Loucy (cell line): ENCODE measurements at regions not wholly inside any gene's neighbourhood (a gene's known extent, or its start where the extent isn't known, plus 50 kb on each side); places are given as distances from the start of the nearest gene placed in this dataset.
"Not testable (repeated sequence)": the region's sequence is repeated elsewhere in the genome, so short reads cannot be mapped to it uniquely, and the experiment has no call there.

Source experiments
- H2AFZ ChIP-seq: fragments of 200-600 bp; sonication (generic); 2 replicates; pipeline ENCODE4 v1.6.0; 2016; ENCODE audit warnings: antibody characterized with exemption, mild to moderate bottlenecking, low read length, moderate library complexity
- H3F3A ChIP-seq: fragments of 200-600 bp; 2 replicates; pipeline ENCODE4 v1.6.0; 2016; ENCODE audit warnings: antibody characterized with exemption, low read depth, mild to moderate bottlenecking
- H3K27me3 ChIP-seq: fragments of 200-600 bp; sonication (generic); 2 replicates; pipeline ENCODE4 v1.6.1; 2014; ENCODE audit warnings: low read length, mild to moderate bottlenecking; ENCODE audit not compliant: insufficient read depth, poor library complexity, severe bottlenecking
- H3K36me3 ChIP-seq: fragments of 200-600 bp; sonication (generic); 2 replicates; pipeline ENCODE4 v1.6.1; 2016; ENCODE audit warnings: low read length; ENCODE audit not compliant: insufficient read depth
- H3K4me1 ChIP-seq: fragments of 200-600 bp; sonication (generic); 2 replicates; pipeline ENCODE4 v1.5.1; 2014; ENCODE audit warnings: low read length, mild to moderate bottlenecking; ENCODE audit not compliant: insufficient read depth, poor library complexity, severe bottlenecking
- H3K4me2 ChIP-seq: fragments of 200-600 bp; sonication (generic); 2 replicates; pipeline ENCODE4 v1.6.0; 2014; ENCODE audit warnings: antibody characterized with exemption, low read length, low read depth, mild to moderate bottlenecking; ENCODE audit not compliant: poor library complexity, severe bottlenecking
- H3K4me3 ChIP-seq: fragments of 200-600 bp; sonication (generic); 2 replicates; pipeline ENCODE4 v1.5.1; 2014; ENCODE audit warnings: low read length, mild to moderate bottlenecking, mixed read lengths; ENCODE audit not compliant: poor library complexity, severe bottlenecking
- H3K79me2 ChIP-seq: fragments of 200-600 bp; sonication (generic); 2 replicates; pipeline ENCODE4 v1.6.1; 2014; ENCODE audit warnings: low read length; ENCODE audit not compliant: insufficient read depth
- H3K9ac ChIP-seq: fragments of 200-600 bp; sonication (generic); 2 replicates; pipeline ENCODE4 v1.6.0; 2014; ENCODE audit warnings: mild to moderate bottlenecking, low read depth, low read length, moderate library complexity; ENCODE audit not compliant: poor library complexity, severe bottlenecking
- H3K9me2 ChIP-seq: fragments of 200-600 bp; sonication (generic); replicated peaks from 2 replicates; pipeline ENCODE4 v1.6.1; 2016; ENCODE audit warnings: low read depth, low read length, mixed read lengths
- H3K9me3 ChIP-seq: fragments of 200-600 bp; sonication (generic); 2 replicates; pipeline ENCODE4 v1.6.1; 2014; ENCODE audit warnings: mild to moderate bottlenecking, antibody characterized with exemption, low read length, low read depth; ENCODE audit not compliant: insufficient read depth
- H4K20me1 ChIP-seq: fragments of 200-600 bp; sonication (generic); 2 replicates; pipeline ENCODE4 v1.6.0; 2014; ENCODE audit warnings: antibody characterized with exemption, low read length, mild to moderate bottlenecking; ENCODE audit not compliant: insufficient read depth, poor library complexity, severe bottlenecking
- EZH2phosphoT487 ChIP-seq: fragments of 200-600 bp; IDR thresholded peaks from 2 replicates; pipeline ENCODE4 v1.6.1; 2018; ENCODE audit warnings: antibody characterized with exemption, mild to moderate bottlenecking, moderate library complexity, borderline replicate concordance
- TF ChIP-seq, protein P1 (sequence below): fragments of 200-600 bp; sonication (generic); conservative IDR thresholded peaks from 2 replicates; pipeline ENCODE4 v1.5.1; 2014; ENCODE audit warnings: mild to moderate bottlenecking, antibody characterized with exemption, low read length

DNA sequence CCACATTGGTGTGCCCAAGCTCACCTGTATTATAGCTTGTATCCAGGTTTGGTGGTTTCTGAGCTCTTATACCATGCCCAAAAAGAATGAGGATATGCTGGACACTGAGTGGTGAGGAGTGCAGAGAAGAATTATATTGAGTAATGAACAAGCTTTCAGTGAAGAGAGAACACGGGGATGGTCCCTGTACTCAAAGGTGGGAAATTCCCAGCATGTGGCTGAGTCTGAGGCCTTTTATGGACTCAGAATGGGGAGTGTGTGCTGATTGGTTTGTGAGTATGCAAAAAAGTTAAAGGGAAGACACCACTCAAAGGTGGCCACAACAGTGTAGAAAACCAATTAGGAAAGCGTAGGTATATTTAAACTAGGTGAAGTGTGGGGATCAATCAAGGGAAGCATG lies 191.2 kb upstream of the SLITRK6 start:
- TF ChIP-seq, protein P1, sequence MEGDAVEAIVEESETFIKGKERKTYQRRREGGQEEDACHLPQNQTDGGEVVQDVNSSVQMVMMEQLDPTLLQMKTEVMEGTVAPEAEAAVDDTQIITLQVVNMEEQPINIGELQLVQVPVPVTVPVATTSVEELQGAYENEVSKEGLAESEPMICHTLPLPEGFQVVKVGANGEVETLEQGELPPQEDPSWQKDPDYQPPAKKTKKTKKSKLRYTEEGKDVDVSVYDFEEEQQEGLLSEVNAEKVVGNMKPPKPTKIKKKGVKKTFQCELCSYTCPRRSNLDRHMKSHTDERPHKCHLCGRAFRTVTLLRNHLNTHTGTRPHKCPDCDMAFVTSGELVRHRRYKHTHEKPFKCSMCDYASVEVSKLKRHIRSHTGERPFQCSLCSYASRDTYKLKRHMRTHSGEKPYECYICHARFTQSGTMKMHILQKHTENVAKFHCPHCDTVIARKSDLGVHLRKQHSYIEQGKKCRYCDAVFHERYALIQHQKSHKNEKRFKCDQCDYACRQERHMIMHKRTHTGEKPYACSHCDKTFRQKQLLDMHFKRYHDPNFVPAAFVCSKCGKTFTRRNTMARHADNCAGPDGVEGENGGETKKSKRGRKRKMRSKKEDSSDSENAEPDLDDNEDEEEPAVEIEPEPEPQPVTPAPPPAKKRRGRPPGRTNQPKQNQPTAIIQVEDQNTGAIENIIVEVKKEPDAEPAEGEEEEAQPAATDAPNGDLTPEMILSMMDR = no peak
- TF ChIP-seq EZH2phosphoT487 = no peak
- Histone ChIP-seq H3K9me3 (no peaks in the 10 kb centered on the region), H3K9ac (no peak overlapping the region), H3K4me2 (no peak overlapping the region), H2AFZ (no peak overlapping the region), H4K20me1 (no peaks in the 10 kb centered on the region), H3K4me3 (no peak overlapping the region), H3F3A (no peaks in the 10 kb centered on the region), H3K27me3 (no peaks in the 10 kb centered on the region), H3K4me1 (no peaks in the 10 kb centered on the region), H3K36me3 (no peaks in the 10 kb centered on the region), H3K9me2 (no peaks in the 10 kb centered on the region), H3K79me2 (no peaks in the 10 kb centered on the region)

DNA sequence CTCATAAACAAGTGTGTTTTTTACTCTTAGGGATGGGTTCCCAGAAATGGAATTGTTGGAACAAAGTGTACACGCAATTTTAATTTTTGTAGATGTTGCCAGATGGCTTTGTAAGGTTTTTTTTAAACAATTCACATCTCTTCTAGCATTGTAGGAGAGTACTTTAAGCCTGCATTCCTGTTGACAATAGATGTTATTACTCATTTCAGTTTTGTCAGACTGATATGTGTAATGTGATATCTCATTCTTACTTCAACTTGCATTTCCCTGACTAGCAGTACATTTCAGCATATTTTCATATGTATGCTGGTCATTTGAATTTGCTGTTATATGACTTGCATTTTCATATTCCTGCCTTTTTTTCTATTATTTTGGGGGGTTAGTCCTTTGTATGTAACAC lies 186.6 kb upstream of the SLITRK6 start:
- Histone ChIP-seq H4K20me1 (no peaks in the 10 kb centered on the region), H3K27me3 (no peaks in the 10 kb centered on the region), H3K9me3 (no peaks in the 10 kb centered on the region), H3K36me3 (no peaks in the 10 kb centered on the region), H3K4me1 (no peaks in the 10 kb centered on the region), H3K4me3 (no peak overlapping the region), H3K9ac (no peak overlapping the region), H3K79me2 (no peaks in the 10 kb centered on the region), H3K4me2 (no peak overlapping the region), H3F3A (no peaks in the 10 kb centered on the region), H3K9me2 (no peaks in the 10 kb centered on the region), H2AFZ (no peak overlapping the region)
- TF ChIP-seq, protein P1 = no peak
- TF ChIP-seq EZH2phosphoT487 = no peak

DNA sequence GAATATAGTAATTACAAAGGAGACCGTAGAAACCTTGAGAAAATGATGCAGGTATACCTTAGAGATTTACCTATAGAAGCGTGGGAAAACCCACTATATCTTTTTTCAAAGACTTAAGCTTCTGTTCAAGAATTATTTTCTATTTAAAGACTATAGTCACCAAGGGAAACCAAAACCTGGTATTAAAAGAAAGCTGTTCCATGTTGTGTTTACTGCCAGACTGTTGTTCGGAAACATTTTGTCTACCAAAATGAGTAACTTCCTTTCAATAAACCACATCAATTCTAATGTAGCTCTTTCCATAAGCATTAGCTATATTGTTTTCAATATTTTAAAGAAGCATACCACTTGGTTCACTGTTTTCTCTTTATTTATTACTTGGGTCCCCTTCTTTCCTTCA lies 182.9 kb upstream of the SLITRK6 start:
- H3K4me1 ChIP-seq = no peaks in the 10 kb centered on the region
- no peak overlapping the region for H3K4me2 ChIP-seq
- H3K9me2 ChIP-seq = no peaks in the 10 kb centered on the region
- H3K9ac ChIP-seq = no peak overlapping the region
- H4K20me1 ChIP-seq = no peaks in the 10 kb centered on the region
- H3K4me3 ChIP-seq = no peak overlapping the region
- no peak overlapping the region for H2AFZ ChIP-seq
- H3K36me3 ChIP-seq = no peaks in the 10 kb centered on the region
- no peaks in the 10 kb centered on the region for H3K27me3 ChIP-seq
- no peaks in the 10 kb centered on the region for H3F3A ChIP-seq
- no peaks in the 10 kb centered on the region for H3K79me2 ChIP-seq
- no peaks in the 10 kb centered on the region for H3K9me3 ChIP-seq
- TF ChIP-seq EZH2phosphoT487 = no peak
- TF ChIP-seq, protein P1 = no peak

DNA sequence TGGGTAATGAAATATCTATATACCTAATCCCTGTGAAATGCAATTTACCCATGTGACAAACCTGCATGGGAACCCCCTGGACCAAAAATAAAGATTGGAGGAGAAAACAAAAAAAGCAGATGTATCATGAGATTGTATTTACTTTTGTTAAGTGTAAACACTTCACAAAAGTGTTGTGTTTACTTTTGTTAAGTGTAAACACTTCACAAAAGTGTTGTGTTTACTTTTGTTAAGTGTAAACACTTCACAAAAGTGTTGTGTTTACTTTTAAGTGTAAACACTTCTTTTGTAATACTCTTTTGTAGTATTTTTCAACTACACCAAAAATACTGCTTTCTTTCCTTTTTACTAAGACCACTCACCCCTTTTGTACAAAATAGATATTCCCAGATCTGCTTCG lies 181.2 kb upstream of the SLITRK6 start:
- H3K4me1 ChIP-seq, H3F3A ChIP-seq, H3K79me2 ChIP-seq, H3K9ac ChIP-seq, H3K27me3 ChIP-seq, H3K9me2 ChIP-seq, H3K9me3 ChIP-seq, H3K36me3 ChIP-seq, H3K4me2 ChIP-seq, H4K20me1 ChIP-seq, H2AFZ ChIP-seq, H3K4me3 ChIP-seq: not testable (repeated sequence)
